ENCODE measurements at regions not wholly inside any gene's neighbourhood (a gene's known extent, or its start where the extent isn't known, plus 50 kb on each side); places are given as distances from the start of the nearest gene placed in this dataset.
"Not testable (repeated sequence)": the region's sequence is repeated elsewhere in the genome, so short reads cannot be mapped to it uniquely, and the experiment has no call there.

GRCh38 chr12:89059721-89060541, 292.4 kb downstream of the DUSP6 start:
- DNase-seq = no peak
- Mint-ChIP-seq H3K9me3 (no peaks in the 10 kb centered on the region), H3K36me3 (ENCODE audit: low read depth) (no peaks in the 10 kb centered on the region), H3K27me3 (no peaks in the 10 kb centered on the region), H3K4me1 (ENCODE audit: low read depth) (peaks cover 50% of the 10 kb centered on the region), H3K4me3 (no peak overlapping the region), H3K27ac (no peak overlapping the region)

- Mint-ChIP-seq H3K4me3 (no peak overlapping the region), H3K27me3 (no peaks in the 10 kb centered on the region), H3K27ac (no peak overlapping the region), H3K4me1 (ENCODE audit: low read depth) (peaks cover 43% of the 10 kb centered on the region), H3K9me3 (no peaks in the 10 kb centered on the region), H3K36me3 (ENCODE audit: low read depth) (no peaks in the 10 kb centered on the region)
- DNase-seq = no peak
Measured at GRCh38 chr12:89059056-89059455, 293.2 kb downstream of the DUSP6 start.

DNA sequence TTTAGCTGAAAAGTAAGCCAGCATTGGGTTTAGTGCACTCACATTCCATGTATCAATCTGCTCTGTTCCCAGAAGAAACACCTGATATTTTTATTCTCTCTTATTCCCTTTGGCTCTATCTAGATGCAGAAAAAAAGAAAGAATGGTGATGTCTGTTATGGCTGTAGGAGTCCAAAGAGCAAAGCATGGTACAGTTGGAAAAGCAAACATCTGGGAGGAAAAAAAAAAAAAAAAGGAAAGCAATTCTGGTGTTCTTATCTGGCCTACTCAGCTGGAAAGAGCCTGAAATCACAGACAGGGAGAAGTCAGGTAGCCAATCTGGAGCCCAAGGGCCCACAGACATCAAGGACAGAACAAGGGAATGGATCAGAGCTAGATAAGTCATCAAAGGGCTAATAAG, 293.9 kb downstream of the DUSP6 start:
- no peak overlapping the region for H3K4me3 Mint-ChIP-seq
- H3K4me1 Mint-ChIP-seq (ENCODE audit: low read depth) = peaks cover 45% of the 10 kb centered on the region
- H3K9me3 Mint-ChIP-seq = peaks cover 4% of the 10 kb centered on the region
- DNase-seq = no peak
- peaks cover 4% of the 10 kb centered on the region for H3K36me3 Mint-ChIP-seq (ENCODE audit: low read depth)
- no peak overlapping the region for H3K27ac Mint-ChIP-seq
- no peaks in the 10 kb centered on the region for H3K27me3 Mint-ChIP-seq

DNA sequence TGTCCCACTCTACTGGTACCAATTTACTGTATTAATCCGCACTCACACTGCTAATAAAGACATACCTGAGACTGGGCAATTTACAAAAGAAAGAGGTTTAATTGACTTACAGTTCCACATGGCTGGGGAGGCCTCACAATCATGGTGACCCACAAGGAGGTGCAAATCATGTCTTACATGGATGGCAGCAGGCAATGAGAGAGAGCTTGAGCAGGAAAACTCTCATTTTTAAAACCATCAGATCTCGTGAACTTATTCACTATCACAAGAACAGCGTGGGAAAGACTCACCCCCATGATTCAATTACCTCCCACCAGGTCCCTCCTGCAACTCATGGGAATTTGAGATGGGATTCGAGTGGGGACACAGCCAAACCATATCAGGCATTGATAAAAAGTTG, 298.5 kb downstream of the DUSP6 start:
- Mint-ChIP-seq H3K9me3 (peaks cover 15% of the 10 kb centered on the region), H3K4me1 (ENCODE audit: low read depth) (peaks cover 39% of the 10 kb centered on the region), H3K36me3 (ENCODE audit: low read depth) (peaks cover 15% of the 10 kb centered on the region)
- not testable (repeated sequence) for H3K4me3 Mint-ChIP-seq, H3K27ac Mint-ChIP-seq, DNase-seq, H3K27me3 Mint-ChIP-seq

DNA sequence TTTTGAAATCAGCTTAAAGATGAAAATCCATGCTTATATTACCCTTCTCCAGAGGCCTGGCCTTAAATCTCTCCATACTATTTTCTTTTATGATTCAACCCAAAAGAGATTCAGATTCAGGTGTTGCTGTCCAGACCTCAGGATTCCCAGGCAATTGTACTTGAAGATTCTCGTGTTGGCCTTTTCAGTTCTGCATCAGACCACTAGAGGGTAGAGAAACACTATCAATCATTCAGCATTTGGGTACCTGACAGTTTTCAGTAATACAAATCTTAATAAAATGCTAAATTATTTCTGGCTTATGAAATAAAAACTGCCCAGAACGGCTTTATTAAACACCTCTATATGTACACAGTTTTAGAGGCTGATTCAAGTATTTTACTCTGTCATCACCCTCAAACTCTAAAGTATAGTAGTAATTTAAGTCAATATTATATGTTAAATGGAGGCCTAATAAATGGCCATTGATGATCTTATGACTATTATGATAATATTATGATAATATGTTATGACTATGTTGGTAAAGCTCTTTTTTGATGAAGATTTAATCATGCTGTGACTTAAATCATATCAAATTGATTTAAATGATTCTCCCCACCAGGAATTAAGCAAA, 301.1 kb downstream of the DUSP6 start:
- Mint-ChIP-seq H3K27me3 (no peaks in the 10 kb centered on the region), H3K36me3 (ENCODE audit: low read depth) (peaks cover 15% of the 10 kb centered on the region)

GRCh38 chr12:89047856-89048418, 304.4 kb downstream of the DUSP6 start:
- Mint-ChIP-seq H3K27ac (no peak overlapping the region), H3K9me3 (peaks cover 6% of the 10 kb centered on the region), H3K4me1 (ENCODE audit: low read depth) (peaks cover 34% of the 10 kb centered on the region), H3K4me3 (no peak overlapping the region), H3K36me3 (ENCODE audit: low read depth) (peaks cover 7% of the 10 kb centered on the region), H3K27me3 (no peaks in the 10 kb centered on the region)
- no peak for DNase-seq

More for the DNA sequence above, 301.1 kb downstream of the DUSP6 start:
- no peak for DNase-seq
- Mint-ChIP-seq H3K4me1 (ENCODE audit: low read depth) (peaks cover 40% of the 10 kb centered on the region), H3K27ac (peak overlapping the region; percentile 24), H3K4me3 (no peak overlapping the region), H3K9me3 (peaks cover 15% of the 10 kb centered on the region)

DNA sequence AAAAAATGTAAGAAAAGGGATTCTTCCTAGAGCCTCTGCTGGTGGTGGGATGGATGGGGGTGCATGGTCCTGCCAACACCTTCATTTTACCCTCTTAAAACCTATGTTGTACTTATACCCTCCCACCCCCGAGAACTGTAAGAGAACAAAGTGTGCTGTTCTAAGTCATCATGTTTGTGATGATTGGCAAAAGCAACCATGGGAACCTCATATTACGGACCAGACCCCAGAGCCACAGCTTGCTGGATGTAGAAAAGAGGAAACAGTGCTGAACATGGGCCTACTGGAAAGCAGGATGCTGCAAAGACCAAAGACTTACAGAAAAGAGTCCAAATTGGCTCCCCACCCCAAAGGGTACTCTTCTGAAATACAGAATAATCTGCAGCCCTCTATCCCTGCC, 311.2 kb downstream of the DUSP6 start:
- Mint-ChIP-seq H3K9me3 (peaks cover 20% of the 10 kb centered on the region), H3K27ac (peak overlapping the region; percentile 98), H3K4me1 (ENCODE audit: low read depth) (peaks cover 66% of the 10 kb centered on the region), H3K4me3 (no peak overlapping the region), H3K27me3 (no peaks in the 10 kb centered on the region), H3K36me3 (ENCODE audit: low read depth) (peaks cover 21% of the 10 kb centered on the region)
- DNase-seq = no peak

DNA sequence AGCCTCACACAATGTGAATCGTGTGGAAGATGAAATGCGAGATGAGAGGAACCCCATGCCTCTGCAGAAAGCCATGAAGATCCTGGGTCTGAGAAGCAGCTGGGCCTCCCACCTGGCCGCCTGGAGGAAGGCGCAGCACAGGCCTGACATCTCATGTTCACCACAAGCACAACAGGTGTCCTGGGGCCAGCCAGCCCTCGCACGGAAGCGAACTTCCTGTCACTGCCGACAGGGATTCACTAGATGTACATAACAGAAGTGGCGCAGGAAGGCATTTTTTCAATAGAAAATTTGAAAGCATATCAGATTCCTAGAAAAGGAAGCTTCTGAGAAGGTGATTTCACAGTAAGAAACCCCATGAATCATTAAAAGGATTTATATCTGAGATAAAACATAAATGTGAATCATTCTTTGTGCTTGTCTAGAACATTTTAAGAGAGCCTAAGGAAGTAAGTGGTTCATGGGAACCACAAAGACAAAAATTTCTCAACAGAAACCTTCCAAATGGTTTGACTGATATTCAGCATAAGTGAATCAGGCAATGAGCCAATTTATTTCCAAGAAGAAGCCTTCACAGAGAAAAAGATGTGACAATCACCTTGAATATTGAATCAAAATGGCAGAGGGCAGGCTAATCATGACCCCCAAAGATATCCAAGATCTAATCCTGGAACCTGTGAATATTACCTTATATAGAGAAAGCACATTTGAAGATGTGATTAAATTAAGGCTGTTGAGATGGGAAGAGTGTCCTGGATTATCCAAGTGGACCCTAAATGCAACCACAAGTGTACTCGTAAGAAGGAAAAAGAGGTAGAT, 311.9 kb downstream of the DUSP6 start:
- H3K36me3 Mint-ChIP-seq (ENCODE audit: low read depth) = peaks cover 24% of the 10 kb centered on the region
- H3K4me1 Mint-ChIP-seq (ENCODE audit: low read depth) = peaks cover 71% of the 10 kb centered on the region
- H3K4me3 Mint-ChIP-seq = peak overlapping the region; percentile 64

DNA sequence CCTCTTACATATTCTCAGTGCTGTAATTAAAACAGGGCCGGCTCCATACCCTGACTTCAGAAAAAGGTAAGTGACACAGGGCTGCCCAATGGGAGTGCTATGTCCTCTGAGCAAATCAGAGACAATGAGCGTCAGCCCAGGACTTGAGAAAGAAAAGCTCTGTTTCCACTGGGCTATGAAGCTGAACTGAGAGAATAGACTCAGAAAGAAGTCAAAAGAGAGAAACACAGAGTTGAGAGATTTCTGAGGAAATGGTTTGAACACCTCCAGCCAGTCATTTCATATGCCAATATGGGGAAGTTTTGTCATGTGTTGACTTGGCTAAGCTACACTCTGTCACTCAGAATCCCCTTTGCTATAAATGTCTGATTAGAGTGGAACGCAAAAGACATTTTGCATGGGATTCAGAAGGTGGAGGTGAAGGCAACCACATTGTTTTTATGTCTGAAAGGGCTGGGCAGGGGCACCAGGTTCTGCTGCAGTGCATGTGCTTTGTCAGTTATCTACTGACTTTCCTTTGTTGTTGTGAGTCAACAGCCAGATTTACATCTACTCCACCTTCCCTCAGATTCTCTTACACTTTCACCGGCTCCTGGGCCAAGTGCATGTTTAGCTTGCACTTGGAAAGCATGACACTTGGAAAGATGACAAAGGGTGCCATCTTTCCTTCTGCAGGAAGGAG, 313.3 kb downstream of the DUSP6 start:
- peaks cover 74% of the 10 kb centered on the region for H3K4me1 Mint-ChIP-seq (ENCODE audit: low read depth)
- H3K27ac Mint-ChIP-seq = peak overlapping the region; percentile 98
- peaks cover 24% of the 10 kb centered on the region for H3K36me3 Mint-ChIP-seq (ENCODE audit: low read depth)
- no peak overlapping the region for H3K4me3 Mint-ChIP-seq
- H3K9me3 Mint-ChIP-seq = peaks cover 20% of the 10 kb centered on the region
- peak; percentile 58 for DNase-seq
- no peaks in the 10 kb centered on the region for H3K27me3 Mint-ChIP-seq

More for the DNA sequence above, 311.9 kb downstream of the DUSP6 start:
- H3K9me3 Mint-ChIP-seq = peaks cover 20% of the 10 kb centered on the region
- H3K27me3 Mint-ChIP-seq = no peaks in the 10 kb centered on the region
- peak; percentile 83 for DNase-seq
- peak overlapping the region; percentile 98 for H3K27ac Mint-ChIP-seq

DNA sequence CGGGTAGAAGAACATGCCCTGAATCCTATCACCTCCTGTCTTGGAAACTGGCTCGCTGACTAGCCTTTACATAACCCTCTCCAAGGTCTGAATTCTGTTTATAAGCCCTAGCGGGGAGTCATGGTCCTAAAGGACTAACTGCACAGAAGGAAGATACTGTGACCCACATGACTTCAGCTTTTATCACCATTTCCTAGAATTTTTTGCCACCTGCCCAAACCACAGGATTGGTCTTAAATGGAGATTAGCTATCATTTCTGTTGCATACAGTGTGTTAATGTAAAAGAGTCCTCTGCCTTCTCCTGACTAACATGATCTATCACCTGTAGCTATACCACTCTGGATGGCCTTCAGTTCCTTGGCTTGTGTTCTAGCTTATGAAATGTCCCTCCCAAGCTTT, 319.2 kb downstream of the DUSP6 start:
- Mint-ChIP-seq H3K9me3 (peaks cover under 1% of the 10 kb centered on the region), H3K27me3 (peaks cover 3% of the 10 kb centered on the region), H3K4me3 (no peak overlapping the region), H3K36me3 (ENCODE audit: low read depth) (peaks cover 3% of the 10 kb centered on the region), H3K27ac (no peak overlapping the region), H3K4me1 (ENCODE audit: low read depth) (peaks cover 45% of the 10 kb centered on the region)
- no peak for DNase-seq

GRCh38 chr12:89029961-89030360, 322.3 kb downstream of the DUSP6 start:
- Mint-ChIP-seq H3K27ac (no peak overlapping the region), H3K9me3 (no peaks in the 10 kb centered on the region), H3K4me1 (ENCODE audit: low read depth) (peaks cover 25% of the 10 kb centered on the region), H3K4me3 (no peak overlapping the region), H3K27me3 (peaks cover 3% of the 10 kb centered on the region), H3K36me3 (ENCODE audit: low read depth) (no peaks in the 10 kb centered on the region)
- DNase-seq = no peak

DNA sequence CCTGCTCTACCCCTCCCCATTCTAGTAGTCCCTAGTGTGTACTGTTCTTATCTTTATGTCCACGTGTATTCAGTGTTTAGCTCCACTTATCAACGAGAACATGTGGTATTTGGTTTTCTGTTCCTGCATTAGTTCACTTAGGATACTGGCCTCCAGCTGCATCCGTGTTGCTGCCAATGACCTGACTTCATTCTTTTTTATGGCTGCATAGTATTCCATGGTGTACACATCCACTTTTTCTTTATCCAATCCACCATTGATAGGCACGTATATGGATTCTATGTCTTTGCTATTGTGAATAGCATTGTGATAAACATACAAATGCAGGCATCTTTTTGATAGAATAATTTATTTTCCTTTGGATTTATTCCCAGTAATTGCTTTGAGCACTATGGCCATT, 327.7 kb downstream of the DUSP6 start:
- H3K27ac Mint-ChIP-seq = no peak overlapping the region
- H3K9me3 Mint-ChIP-seq = no peaks in the 10 kb centered on the region
- no peaks in the 10 kb centered on the region for H3K27me3 Mint-ChIP-seq
- H3K4me3 Mint-ChIP-seq = no peak overlapping the region
- DNase-seq = no peak
- peaks cover 14% of the 10 kb centered on the region for H3K4me1 Mint-ChIP-seq (ENCODE audit: low read depth)
- H3K36me3 Mint-ChIP-seq (ENCODE audit: low read depth) = no peaks in the 10 kb centered on the region

DNA sequence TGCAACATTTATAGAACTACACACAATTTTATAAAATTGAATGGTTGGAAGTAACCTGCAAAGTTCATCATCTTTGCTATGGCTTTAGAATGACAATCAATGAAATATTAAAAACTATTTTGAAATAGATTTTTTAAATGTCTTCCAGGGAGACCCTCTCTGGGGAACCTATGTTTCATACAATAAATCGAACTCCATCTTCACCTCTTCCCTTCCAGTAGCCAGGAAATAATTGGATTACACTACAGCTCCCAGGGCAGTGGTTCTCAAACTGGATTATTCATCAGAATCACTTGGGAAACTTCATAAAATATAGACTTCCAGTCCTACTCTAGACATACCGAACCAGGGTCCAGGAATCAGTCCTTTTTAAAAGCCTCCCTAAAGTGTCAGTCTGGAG, 328.4 kb downstream of the DUSP6 start:
- H3K9me3 Mint-ChIP-seq = no peaks in the 10 kb centered on the region
- peaks cover 14% of the 10 kb centered on the region for H3K4me1 Mint-ChIP-seq (ENCODE audit: low read depth)
- no peaks in the 10 kb centered on the region for H3K27me3 Mint-ChIP-seq
- no peak for DNase-seq
- H3K27ac Mint-ChIP-seq = no peak overlapping the region
- no peaks in the 10 kb centered on the region for H3K36me3 Mint-ChIP-seq (ENCODE audit: low read depth)
- H3K4me3 Mint-ChIP-seq = no peak overlapping the region

DNA sequence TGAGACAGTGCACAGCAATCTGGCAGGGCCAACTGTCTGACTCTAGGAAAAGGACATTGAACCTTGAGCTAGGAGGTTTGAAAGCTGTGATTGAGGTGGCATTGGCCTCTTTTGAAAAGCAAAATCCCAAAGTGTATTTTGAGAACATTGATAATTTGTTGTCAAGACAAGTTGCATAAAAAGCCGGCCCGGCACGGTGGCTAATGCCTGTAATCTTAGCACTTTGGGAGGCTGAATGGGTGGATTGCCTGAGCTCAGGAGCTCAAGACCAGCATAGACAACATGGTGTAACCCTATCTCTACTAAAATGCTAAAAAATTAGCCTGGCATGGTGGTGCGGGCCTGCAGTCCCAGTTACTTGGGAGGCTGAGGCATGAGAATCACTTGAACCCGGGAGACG, 331.6 kb downstream of the DUSP6 start:
- H3K36me3 Mint-ChIP-seq (ENCODE audit: low read depth) = no peaks in the 10 kb centered on the region
- no peak overlapping the region for H3K4me3 Mint-ChIP-seq
- peaks cover 27% of the 10 kb centered on the region for H3K4me1 Mint-ChIP-seq (ENCODE audit: low read depth)
- peak overlapping the region; percentile 17 for H3K27ac Mint-ChIP-seq
- no peaks in the 10 kb centered on the region for H3K9me3 Mint-ChIP-seq
- peaks cover 4% of the 10 kb centered on the region for H3K27me3 Mint-ChIP-seq
- DNase-seq = no peak
